ENCODE measurements at regions not wholly inside any gene's neighbourhood (a gene's known extent, or its start where the extent isn't known, plus 50 kb on each side); places are given as distances from the start of the nearest gene placed in this dataset.
"Not testable (repeated sequence)": the region's sequence is repeated elsewhere in the genome, so short reads cannot be mapped to it uniquely, and the experiment has no call there.

DNA sequence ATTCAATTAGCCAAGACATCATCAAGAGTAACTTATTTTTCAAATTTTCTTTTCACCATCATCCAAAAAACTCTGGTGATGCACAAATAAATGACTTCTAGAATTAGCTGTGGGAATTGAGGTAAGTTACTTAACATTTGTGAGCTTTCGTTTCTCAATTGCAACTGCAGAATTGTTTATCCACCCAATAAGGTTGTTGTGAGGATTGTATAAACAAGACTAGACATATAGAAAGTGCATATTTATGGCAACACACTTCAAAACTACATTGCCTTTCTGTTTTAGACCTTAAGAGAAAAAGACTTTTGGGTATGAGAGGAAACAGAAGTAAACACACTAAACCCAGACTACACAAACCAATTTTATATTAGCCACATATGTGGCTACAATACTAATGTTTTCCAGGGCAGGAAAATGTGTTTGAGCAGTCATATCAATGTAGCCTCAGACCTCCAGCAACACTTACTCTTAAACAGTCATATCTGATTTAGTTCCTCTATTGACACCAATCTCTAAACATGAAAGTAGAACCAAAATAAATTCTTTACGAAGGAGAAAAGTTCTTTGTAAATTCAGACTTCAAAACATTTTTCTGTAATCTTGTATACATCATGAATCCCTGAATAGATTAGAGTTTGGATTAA is 488.0 kb upstream of the CYLC2 start:
- Mint-ChIP-seq H3K27me3 (no peaks in the 10 kb centered on the region), H3K27ac (no peak overlapping the region), H3K9me3 (no peaks in the 10 kb centered on the region), H3K4me3 (no peak overlapping the region), H3K4me1 (no peaks in the 10 kb centered on the region), H3K36me3 (no peaks in the 10 kb centered on the region)
- no peak for DNase-seq
- CTCF ChIA-PET, result no interaction called here

DNA sequence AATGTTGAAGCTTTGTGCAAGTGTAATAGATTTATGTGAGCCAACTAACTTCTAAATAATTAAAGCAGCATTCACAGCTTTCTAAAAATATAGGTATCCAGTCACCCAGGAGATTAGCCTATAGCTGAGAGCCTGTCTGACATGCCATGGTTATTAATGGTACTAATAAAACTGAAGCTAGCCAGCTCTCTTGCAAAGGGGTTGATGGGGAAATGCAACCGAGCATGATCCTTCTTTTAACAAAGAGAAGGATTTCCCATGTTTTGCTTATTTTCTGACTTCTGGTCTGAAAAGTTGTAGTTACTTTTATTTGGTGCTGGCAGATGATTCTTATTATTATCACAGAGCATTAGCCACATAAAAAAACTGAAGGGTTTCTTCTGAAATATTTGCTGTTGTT is 488.7 kb upstream of the CYLC2 start:
- no peaks in the 10 kb centered on the region for H3K27me3 Mint-ChIP-seq
- H3K4me3 Mint-ChIP-seq, result no peak overlapping the region
- CTCF ChIA-PET, result no interaction called here
- no peaks in the 10 kb centered on the region for H3K4me1 Mint-ChIP-seq
- no peaks in the 10 kb centered on the region for H3K36me3 Mint-ChIP-seq
- no peak for DNase-seq
- no peak overlapping the region for H3K27ac Mint-ChIP-seq
- peaks cover 2% of the 10 kb centered on the region for H3K9me3 Mint-ChIP-seq

DNA sequence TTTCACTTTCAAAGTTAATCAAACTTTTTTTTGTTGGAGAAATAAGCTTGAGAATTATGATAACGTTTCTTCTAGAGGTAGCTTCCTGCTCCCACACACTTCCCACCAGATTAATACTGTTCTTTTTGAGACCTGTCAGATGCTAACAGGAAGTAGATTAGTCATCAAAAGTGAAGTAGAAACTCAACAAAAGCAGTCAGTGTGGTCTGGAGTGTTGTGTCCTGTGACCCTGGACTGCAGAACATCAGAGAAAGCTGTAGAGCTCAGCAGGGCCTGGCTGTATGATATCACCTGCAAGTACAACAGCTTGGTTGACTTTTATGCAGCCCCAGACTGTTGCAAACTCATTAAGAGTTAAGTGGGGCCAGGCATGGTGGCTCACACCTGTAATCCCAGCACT is 495.7 kb upstream of the CYLC2 start:
- DNase-seq, result no peak
- Mint-ChIP-seq H3K27me3 (no peaks in the 10 kb centered on the region), H3K36me3 (no peaks in the 10 kb centered on the region), H3K9me3 (peaks cover 11% of the 10 kb centered on the region), H3K27ac (no peak overlapping the region), H3K4me3 (no peak overlapping the region), H3K4me1 (no peaks in the 10 kb centered on the region)
- CTCF ChIA-PET, result no interaction called here

DNA sequence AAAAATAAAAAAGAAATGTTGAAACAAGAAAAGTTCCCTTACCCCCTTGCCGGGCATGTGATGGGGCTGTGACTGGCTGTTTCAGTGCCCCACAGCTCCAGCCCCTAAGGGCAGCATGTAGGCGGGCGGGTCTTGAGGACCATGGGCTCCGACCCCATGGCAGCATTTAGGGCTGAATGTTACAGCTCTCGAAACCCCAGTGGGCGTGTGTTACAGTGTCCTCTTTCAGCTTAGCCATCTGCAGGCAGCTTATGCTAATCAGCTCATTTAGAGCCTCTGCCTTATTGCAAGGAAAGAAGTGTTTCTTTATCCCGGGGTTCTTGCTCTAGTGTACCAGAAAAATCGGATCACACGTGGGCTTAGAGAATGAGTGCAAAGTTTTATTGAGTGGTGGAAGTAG is 497.4 kb upstream of the CYLC2 start:
- Mint-ChIP-seq H3K27ac (no peak overlapping the region), H3K4me1 (no peaks in the 10 kb centered on the region), H3K9me3 (peaks cover 11% of the 10 kb centered on the region), H3K4me3 (no peak overlapping the region), H3K36me3 (no peaks in the 10 kb centered on the region), H3K27me3 (no peaks in the 10 kb centered on the region)
- CTCF ChIA-PET, result no interaction called here
- no peak for DNase-seq

DNA sequence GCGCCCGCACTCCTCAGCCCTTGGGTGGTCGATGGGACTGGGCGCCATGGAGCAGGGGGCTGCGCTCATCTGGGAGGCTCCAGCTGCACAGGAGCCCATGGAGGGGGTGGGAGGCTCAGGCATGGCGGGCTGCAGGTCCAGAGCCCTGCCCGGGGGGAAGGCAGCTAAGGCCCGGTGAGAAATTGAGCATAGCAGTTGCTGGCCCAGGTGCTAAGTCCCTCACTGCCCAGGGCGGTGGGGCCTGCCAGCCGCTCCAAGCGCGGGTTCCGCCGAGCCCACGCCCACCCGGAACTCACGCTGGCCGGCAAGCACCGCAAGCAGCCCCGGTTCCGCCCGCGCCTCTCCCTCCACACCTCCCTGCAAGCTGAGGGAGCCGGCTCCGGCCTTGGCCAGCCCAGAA is 508.2 kb upstream of the CYLC2 start:
- H3K27me3 Mint-ChIP-seq, H3K4me3 Mint-ChIP-seq, H3K27ac Mint-ChIP-seq, H3K36me3 Mint-ChIP-seq, H3K4me1 Mint-ChIP-seq, DNase-seq, H3K9me3 Mint-ChIP-seq, CTCF ChIA-PET: not testable (repeated sequence)

DNA sequence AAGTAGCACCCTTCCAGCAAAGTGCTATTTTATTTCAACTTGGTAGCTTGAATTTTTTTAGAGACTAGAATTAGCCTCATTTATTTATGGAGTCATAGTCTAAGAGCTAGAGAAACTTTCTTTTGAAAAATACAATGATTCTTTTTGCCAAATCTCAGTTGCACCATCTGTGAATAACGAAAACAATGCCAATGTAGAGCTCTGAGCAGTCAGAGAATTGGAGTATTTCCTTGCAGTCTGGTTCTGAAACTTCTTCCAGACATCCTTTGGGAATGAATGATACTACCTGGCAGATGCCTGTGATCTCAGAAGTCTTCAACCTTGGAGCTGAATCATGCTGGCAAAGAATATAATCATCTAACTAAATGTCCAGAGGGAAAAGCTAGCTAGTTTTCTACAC is 511.5 kb upstream of the CYLC2 start:
- Mint-ChIP-seq H3K27ac (no peak overlapping the region), H3K9me3 (peaks cover 10% of the 10 kb centered on the region), H3K4me3 (no peak overlapping the region), H3K4me1 (no peaks in the 10 kb centered on the region), H3K27me3 (no peaks in the 10 kb centered on the region), H3K36me3 (no peaks in the 10 kb centered on the region)
- CTCF ChIA-PET, result no interaction called here
- DNase-seq, result no peak

DNA sequence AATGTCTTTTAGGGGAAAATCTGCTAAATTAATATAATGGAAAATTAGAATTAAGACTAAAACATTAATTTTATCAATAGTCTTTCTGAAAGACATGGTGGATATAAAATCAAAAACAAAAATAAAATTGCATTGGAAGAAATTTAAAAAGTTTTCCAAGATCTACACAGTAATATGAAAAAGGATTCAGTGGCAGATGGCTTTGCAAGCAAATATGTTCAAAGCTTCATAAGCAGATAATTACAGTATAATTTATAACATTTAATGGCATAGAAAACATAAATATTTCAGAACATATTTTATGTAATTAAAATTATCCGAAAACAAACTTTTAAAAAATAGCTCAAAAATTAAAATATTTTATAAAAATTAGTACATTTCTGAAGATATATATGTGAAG is 512.4 kb upstream of the CYLC2 start:
- H3K36me3 Mint-ChIP-seq, result no peaks in the 10 kb centered on the region
- H3K27ac Mint-ChIP-seq, result no peak overlapping the region
- no peaks in the 10 kb centered on the region for H3K4me1 Mint-ChIP-seq
- H3K9me3 Mint-ChIP-seq, result peaks cover 10% of the 10 kb centered on the region
- no peak overlapping the region for H3K4me3 Mint-ChIP-seq
- no peak for DNase-seq
- no peaks in the 10 kb centered on the region for H3K27me3 Mint-ChIP-seq
- CTCF ChIA-PET, result no interaction called here

DNA sequence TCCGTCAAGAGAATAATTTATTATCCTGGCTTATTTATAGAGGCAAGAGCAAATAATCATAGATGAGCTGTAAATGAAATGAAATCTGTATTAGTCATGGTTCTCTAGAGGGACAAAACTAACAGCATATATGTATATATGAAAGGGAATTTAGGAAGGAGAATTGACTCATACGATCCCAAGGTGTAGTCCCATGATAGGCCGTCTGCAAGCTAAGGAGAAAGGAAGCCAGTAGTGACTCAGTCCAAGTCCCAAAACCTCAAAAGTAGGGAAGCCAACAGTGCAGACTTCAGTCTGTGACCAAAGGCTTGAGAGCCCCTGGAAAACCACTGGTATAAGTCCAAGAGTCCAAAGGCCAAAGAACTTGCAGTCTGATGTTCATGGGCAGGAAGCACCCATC is 515.9 kb upstream of the CYLC2 start:
- CTCF ChIA-PET, result no interaction called here
- Mint-ChIP-seq H3K9me3 (peaks cover 2% of the 10 kb centered on the region), H3K4me3 (no peak overlapping the region), H3K27ac (no peak overlapping the region), H3K4me1 (no peaks in the 10 kb centered on the region), H3K36me3 (no peaks in the 10 kb centered on the region), H3K27me3 (no peaks in the 10 kb centered on the region)
- DNase-seq, result no peak

DNA sequence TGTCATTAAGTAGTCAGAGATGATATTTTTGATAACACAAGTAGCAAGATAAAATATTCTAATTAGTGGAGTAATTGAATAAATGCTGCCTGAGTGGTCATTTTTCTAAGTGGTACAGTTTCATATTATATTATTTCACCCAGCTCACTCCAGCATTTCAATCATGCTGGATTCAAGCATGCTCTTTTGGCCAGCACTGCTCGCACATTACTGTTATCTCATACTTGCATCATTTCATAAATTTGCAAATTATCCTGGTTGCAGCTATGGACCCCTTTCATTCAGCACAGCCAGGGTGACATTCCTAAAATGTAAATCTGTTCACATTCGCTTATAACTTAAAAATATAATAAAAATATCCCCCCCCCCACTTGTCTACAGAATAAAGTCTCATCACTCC is 520.8 kb upstream of the CYLC2 start:
- DNase-seq, result no peak
- Mint-ChIP-seq H3K27me3 (no peaks in the 10 kb centered on the region), H3K36me3 (no peaks in the 10 kb centered on the region), H3K27ac (no peak overlapping the region), H3K4me3 (no peak overlapping the region), H3K9me3 (peaks cover 2% of the 10 kb centered on the region), H3K4me1 (no peaks in the 10 kb centered on the region)
- CTCF ChIA-PET, result no interaction called here

DNA sequence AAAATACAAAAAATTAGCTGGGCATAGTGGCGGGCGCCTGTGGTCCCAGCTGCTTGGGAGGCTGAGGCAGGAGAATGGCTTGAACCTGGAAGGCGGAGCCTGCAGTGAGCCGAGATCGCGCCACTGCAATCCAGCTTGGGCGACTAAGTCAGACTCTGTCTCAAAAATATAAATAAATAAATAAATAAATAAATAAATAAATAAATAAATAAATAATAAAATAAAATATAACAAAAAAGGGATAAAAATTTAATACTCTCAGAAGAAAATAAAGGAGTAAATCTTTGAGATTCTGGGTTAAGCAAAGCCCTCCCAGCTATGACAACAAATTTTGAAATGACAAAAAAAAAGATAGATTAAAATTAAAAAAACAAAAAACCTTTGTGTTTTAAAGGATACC is 525.7 kb upstream of the CYLC2 start:
- H3K4me1 Mint-ChIP-seq, H3K27me3 Mint-ChIP-seq, H3K27ac Mint-ChIP-seq, H3K36me3 Mint-ChIP-seq, CTCF ChIA-PET, H3K9me3 Mint-ChIP-seq, DNase-seq, H3K4me3 Mint-ChIP-seq: not testable (repeated sequence)

DNA sequence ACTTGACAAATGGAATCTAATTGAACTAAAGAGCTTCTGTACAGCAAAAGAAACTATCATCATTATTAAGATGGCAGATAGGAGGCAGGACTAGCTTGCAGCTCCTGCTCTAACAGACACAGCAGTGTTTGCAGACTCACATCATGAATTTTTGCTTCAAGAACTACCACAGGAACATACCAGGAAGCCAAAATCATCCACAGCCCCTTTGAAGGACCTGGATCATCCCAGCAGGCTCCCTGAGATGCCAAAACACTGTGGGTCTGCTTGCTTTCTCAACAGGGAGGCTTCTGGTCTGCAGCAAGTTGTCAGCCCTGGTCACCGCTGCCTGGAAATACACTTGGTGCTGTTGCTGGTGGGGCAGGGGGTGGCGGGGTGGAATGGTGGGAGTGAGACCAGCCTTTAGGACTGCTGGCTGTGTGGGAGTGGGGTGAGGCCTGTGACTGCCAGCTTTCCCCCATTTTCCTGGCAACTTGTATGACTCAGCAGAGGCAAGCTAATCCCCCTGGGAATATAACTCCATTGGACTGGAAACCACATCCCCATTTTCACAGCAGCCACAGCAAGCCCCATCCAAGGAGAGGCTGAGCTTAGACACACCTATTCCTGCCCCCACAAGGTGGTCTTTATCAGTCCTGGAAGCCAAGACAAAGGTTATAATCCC is 533.8 kb upstream of the CYLC2 start:
- Mint-ChIP-seq H3K27ac (no peak overlapping the region), H3K4me1 (no peaks in the 10 kb centered on the region), H3K36me3 (no peaks in the 10 kb centered on the region), H3K9me3 (peaks cover 2% of the 10 kb centered on the region), H3K27me3 (no peaks in the 10 kb centered on the region), H3K4me3 (no peak overlapping the region)
- DNase-seq, result no peak
- CTCF ChIA-PET, result no interaction called here

DNA sequence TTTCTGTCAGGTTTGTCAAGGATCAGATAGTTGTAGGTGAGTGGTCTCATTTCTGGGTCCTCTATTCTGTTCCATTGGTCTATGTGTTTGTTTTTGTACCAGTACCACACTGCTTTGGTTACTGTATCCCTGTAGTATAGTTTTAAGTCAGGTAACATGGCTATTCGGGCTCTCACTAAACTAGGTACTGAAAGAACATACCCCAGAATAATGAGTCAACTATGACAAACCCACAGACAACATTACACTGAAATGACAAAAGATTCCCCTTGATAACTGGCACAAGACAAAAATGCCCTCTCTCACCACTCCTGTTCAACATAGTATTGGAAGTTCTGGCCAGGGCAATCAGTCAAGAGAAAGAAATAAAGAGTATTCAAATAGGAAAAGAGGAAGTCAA is 535.3 kb upstream of the CYLC2 start:
- CTCF ChIA-PET, result no interaction called here
- Mint-ChIP-seq H3K4me1 (no peaks in the 10 kb centered on the region), H3K4me3 (no peak overlapping the region), H3K27me3 (no peaks in the 10 kb centered on the region), H3K27ac (no peak overlapping the region), H3K36me3 (no peaks in the 10 kb centered on the region), H3K9me3 (peaks cover 2% of the 10 kb centered on the region)
- no peak for DNase-seq

DNA sequence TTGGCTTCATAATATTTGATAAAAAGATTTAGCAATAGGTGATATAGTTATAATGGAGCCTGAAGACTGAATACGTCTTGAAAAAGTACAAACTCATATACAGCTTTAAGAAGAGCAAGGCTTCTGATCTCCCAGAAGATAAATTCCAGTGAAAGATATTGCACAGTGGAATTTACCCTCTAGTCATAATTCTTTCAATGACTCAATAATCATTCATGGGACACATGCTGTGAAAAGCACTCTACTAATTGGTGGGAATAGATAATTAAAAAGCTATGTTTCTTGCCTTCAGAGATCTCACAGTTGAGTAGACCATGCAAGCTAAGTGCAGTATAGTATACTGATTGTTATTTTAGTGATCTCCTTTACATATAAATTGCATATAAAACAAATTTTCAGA is 538.6 kb upstream of the CYLC2 start:
- Mint-ChIP-seq H3K27ac (no peak overlapping the region), H3K36me3 (no peaks in the 10 kb centered on the region), H3K4me3 (no peak overlapping the region), H3K27me3 (no peaks in the 10 kb centered on the region), H3K9me3 (no peaks in the 10 kb centered on the region), H3K4me1 (no peaks in the 10 kb centered on the region)
- DNase-seq, result no peak
- CTCF ChIA-PET, result no interaction called here

DNA sequence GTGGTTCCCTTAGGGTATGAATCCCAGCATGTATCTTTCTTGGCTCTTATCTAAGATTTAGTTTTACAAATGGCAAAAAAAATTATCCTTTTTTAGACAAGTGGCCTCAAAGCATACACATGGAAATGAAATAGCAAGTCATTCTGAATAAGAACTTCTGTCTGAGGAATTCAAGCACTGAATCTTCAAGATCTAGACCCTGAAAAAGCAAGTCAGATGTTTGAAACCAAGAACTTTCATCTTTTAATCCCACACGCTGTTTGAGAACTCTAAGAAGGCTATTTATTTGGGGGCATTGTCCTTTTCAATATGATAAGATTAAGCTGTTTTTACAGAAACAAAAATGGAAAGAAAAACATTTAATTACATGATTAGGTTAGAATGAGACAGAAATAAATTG is 549.2 kb upstream of the CYLC2 start:
- CTCF ChIA-PET, result no interaction called here
- DNase-seq, result no peak
- Mint-ChIP-seq H3K9me3 (no peaks in the 10 kb centered on the region), H3K4me3 (no peak overlapping the region), H3K27me3 (no peaks in the 10 kb centered on the region), H3K4me1 (no peaks in the 10 kb centered on the region), H3K27ac (no peak overlapping the region), H3K36me3 (no peaks in the 10 kb centered on the region)

DNA sequence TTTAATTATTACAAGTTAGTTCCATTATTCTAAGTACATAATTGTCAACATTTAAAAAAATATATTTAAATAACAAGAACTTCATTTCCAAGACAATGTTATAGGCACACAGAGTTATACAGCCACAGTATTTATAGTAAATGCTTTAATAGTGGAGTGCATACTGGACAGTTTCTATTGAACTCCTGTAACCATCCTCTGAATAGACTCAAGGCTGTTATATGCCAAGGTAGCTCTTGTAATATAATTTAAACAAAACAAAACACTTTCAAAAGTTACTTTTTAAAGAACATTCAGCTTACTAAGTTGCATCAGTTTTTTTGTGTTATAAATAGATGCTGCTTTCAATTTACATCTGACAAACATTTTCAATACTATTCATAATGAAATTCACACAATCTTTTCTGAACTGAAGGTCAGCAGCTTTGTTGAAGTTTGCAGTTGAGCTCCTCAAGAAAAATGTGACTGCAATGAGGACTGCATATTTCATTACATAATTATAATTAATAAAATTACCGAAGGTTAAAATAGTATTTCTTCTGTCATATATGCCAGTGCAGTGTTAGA is 549.9 kb upstream of the CYLC2 start:
- Mint-ChIP-seq H3K36me3 (no peaks in the 10 kb centered on the region), H3K4me1 (no peaks in the 10 kb centered on the region), H3K27ac (no peak overlapping the region), H3K4me3 (no peak overlapping the region), H3K9me3 (no peaks in the 10 kb centered on the region), H3K27me3 (no peaks in the 10 kb centered on the region)
- CTCF ChIA-PET, result no interaction called here
- DNase-seq, result no peak
